BJ (cell line): ENCODE measurements at regions not wholly inside any gene's neighbourhood (a gene's known extent, or its start where the extent isn't known, plus 50 kb on each side); places are given as distances from the start of the nearest gene placed in this dataset.

Experiments
- CTCF ChIA-PET: fragments of 350-600 bp; formaldehyde crosslinking; extraction: SDS; loops from one replicate; lab custom pipeline; 2021; ENCODE audit warnings: antibody characterized with exemption, inconsistent platforms; lab: Yijun Ruan, JAX
- POLR2A ChIA-PET: fragments of 300-600 bp; sonication (Branson Sonifier 250); formaldehyde crosslinking; extraction: SDS; loops from one replicate; lab custom pipeline; 2021; ENCODE audit warnings: antibody characterized with exemption; lab: Charles Lee
- DNase-seq: peaks from one replicate; pipeline ENCODE4 v3.0.0-alpha.2; 2011; ENCODE audit warnings: low read depth
- H3K27me3 ChIP-seq: 2 replicates; pipeline ENCODE4 v1.6.0; 2011; ENCODE audit warnings: low read length; ENCODE audit not compliant: control insufficient read depth, insufficient read depth
- H3K36me3 ChIP-seq: 2 replicates; pipeline ENCODE4 v1.5.1; 2011; ENCODE audit warnings: low read length; ENCODE audit not compliant: control insufficient read depth, insufficient read depth
- H3K4me3 ChIP-seq: 2 replicates; pipeline ENCODE4 v1.5.1; 2011; ENCODE audit warnings: low read depth, mild to moderate bottlenecking, control low read depth, low read length
- CTCF ChIP-seq: IDR thresholded peaks from 2 replicates; pipeline ENCODE4 v1.5.1; 2011; ENCODE audit warnings: low read depth, mild to moderate bottlenecking, control low read depth, inconsistent platforms, low read length, moderate library complexity; ENCODE audit not compliant: insufficient read depth

- ChIA-PET POLR2A (no interaction called here), CTCF (no interaction called here)
- Histone ChIP-seq H3K4me3 (no peak overlapping the region), H3K27me3 (no peaks in the 10 kb centered on the region), H3K36me3 (no peaks in the 10 kb centered on the region)
- no peak for DNase-seq
- TF ChIP-seq CTCF, result no peak
Observed at GRCh38 chr2:16334366-16334765, 331.3 kb downstream of the CYRIA start.

- no peaks in the 10 kb centered on the region for H3K27me3 ChIP-seq
- CTCF ChIA-PET, result no interaction called here
- H3K36me3 ChIP-seq, result no peaks in the 10 kb centered on the region
- no peak for DNase-seq
- no peak overlapping the region for H3K4me3 ChIP-seq
- POLR2A ChIA-PET, result no interaction called here
- TF ChIP-seq CTCF, result no peak
Observed at GRCh38 chr2:16333681-16334080, 332.0 kb downstream of the CYRIA start.

GRCh38 chr2:16332681-16333557 is 332.7 kb downstream of the CYRIA start:
- Histone ChIP-seq H3K4me3 (no peak overlapping the region), H3K27me3 (no peaks in the 10 kb centered on the region), H3K36me3 (no peaks in the 10 kb centered on the region)
- TF ChIP-seq CTCF, result no peak
- no peak for DNase-seq
- ChIA-PET CTCF (no interaction called here), POLR2A (no interaction called here)

GRCh38 chr2:16331772-16332171 is 333.9 kb downstream of the CYRIA start:
- POLR2A ChIA-PET, result no interaction called here

GRCh38 chr2:16330982-16331381 is 334.7 kb downstream of the CYRIA start:
- ChIA-PET CTCF (no interaction called here), POLR2A (no interaction called here)
- no peaks in the 10 kb centered on the region for H3K27me3 ChIP-seq
- no peaks in the 10 kb centered on the region for H3K36me3 ChIP-seq
- no peak for DNase-seq
- no peak overlapping the region for H3K4me3 ChIP-seq
- no peak for TF ChIP-seq CTCF

More at GRCh38 chr2:16331772-16332171, 333.9 kb downstream of the CYRIA start:
- CTCF ChIA-PET, result no interaction called here
- no peak for DNase-seq
- Histone ChIP-seq H3K4me3 (no peak overlapping the region), H3K36me3 (no peaks in the 10 kb centered on the region), H3K27me3 (no peaks in the 10 kb centered on the region)
- no peak for TF ChIP-seq CTCF
